Esophagus (tissue), 2 donors: ENCODE measurements at regions not wholly inside any gene's neighbourhood (a gene's known extent, or its start where the extent isn't known, plus 50 kb on each side); places are given as distances from the start of the nearest gene placed in this dataset.

Experiments used
- H3K27ac ChIP-seq, 2 donors: one replicate each; pipeline ENCODE4 v1.5.1; 2013; ENCODE audit warnings: low read depth in 2 of 2, mild to moderate bottlenecking in 2 of 2, inconsistent platforms in 1 of 2, low read length in 1 of 2, moderate library complexity in 1 of 2
- H3K27me3 ChIP-seq, 2 donors: one replicate each; pipeline ENCODE4 v1.6.1; 2013; ENCODE audit warnings: low read length in 2 of 2, control low read depth in 1 of 2, mild to moderate bottlenecking in 1 of 2; ENCODE audit not compliant: insufficient read depth in 2 of 2, control insufficient read depth in 1 of 2
- H3K36me3 ChIP-seq, 2 donors: one replicate each; pipeline ENCODE4 v1.6.1; 2013; ENCODE audit warnings: low read length in 1 of 2; ENCODE audit not compliant: control insufficient read depth in 2 of 2, insufficient read depth in 2 of 2
- H3K4me1 ChIP-seq, 2 donors: one replicate each; pipeline ENCODE4 v1.6.1; 2013; ENCODE audit warnings: low read length in 1 of 2; ENCODE audit not compliant: control insufficient read depth in 2 of 2, insufficient read depth in 2 of 2
- H3K4me3 ChIP-seq, 2 donors: one replicate each; pipeline ENCODE4 v1.5.1; 2013; ENCODE audit warnings: low read length in 2 of 2, mild to moderate bottlenecking in 2 of 2, low read depth in 1 of 2, moderate library complexity in 1 of 2
- H3K9me3 ChIP-seq, 2 donors: one replicate each; pipeline ENCODE4 v1.6.1; 2013; ENCODE audit warnings: mild to moderate bottlenecking in 2 of 2, low read depth in 1 of 2, low read length in 1 of 2, moderate library complexity in 1 of 2; ENCODE audit not compliant: control insufficient read depth in 2 of 2, insufficient read depth in 1 of 2
- WGBS, 2 donors: extraction: QIAGEN DNeasy Blood & Tissue Kit; methylation state at CpG; one replicate each; pipeline ENCODE4 v1.1.7; 2013; 5-methylcytosine and 5-hydroxymethylcytosine counted together
- donor health status: healthy with polysubstance abuse.
- donor health status: Bipolar disorder and iron deficiency.

DNA sequence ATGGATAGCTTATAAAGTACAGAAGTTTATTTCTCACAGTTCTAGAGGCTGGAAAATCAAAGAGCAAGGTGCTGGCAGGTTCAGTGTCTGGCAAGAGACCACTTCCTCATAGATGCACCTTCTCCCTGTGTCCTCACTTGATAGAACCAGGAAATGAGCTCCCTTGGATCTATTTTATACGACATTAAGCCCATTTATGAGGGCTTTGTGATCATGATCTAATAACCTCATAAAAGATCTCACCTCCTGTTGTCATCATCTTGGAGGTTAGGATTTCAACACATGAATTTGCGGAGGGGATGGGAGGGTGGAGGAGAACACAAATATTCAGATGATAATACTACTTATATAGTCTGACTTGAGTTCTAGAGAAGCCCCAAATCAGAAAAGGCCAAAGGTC is 222.1 kb upstream of the SNX7 start:
- WGBS, 2 donors, result 83 to 88% methylated on average over 2 of the region's 2 CpGs
- no peaks in the 10 kb centered on the region for H3K27me3 ChIP-seq
- no peak overlapping the region for H3K27ac ChIP-seq
- no peak overlapping the region for H3K4me3 ChIP-seq
- no peaks in the 10 kb centered on the region for H3K9me3 ChIP-seq
- H3K4me1 ChIP-seq, result no peaks in the 10 kb centered on the region
- no peaks in the 10 kb centered on the region for H3K36me3 ChIP-seq

DNA sequence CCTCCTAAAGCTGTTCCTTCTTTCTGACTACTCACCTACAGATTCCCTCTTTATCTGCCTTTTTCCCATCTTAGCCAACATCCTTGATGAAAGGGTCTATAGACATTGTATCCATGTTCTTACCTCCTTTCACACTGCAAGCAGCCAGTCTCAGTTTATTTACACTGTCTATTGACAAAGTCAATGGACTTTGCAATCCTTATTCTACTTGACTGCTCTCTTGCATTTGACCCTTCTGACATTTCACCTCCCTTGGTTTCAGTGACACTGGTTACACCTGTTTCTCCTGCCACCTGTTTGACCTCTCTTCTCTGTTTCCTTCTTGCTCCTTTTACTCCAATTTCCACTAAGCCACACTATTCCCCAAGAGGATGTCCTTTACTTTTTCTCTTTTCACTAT is 224.0 kb upstream of the SNX7 start:
- H3K4me3 ChIP-seq, result no peak overlapping the region
- no peak overlapping the region for H3K27ac ChIP-seq
- no peaks in the 10 kb centered on the region for H3K9me3 ChIP-seq
- H3K4me1 ChIP-seq, result no peaks in the 10 kb centered on the region
- H3K36me3 ChIP-seq, result no peaks in the 10 kb centered on the region
- no peaks in the 10 kb centered on the region for H3K27me3 ChIP-seq

DNA sequence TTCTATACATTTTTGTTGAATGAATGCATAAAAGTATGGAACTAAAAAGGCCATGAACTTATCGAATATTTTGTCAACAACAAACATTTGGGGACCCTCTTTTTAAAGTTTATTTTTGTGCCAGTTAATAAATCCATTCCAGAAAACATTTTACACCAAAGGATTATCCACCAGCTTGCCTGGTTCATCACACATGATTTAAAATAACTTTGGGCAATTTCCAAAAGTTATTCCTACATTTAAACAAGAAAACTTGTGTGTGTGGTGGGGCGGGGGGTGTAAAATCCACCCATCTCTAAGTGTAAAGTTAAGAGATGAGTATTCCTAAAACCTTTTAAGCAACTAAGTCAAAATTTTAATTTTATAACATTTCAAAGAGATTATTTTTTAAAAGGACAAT is 224.5 kb upstream of the SNX7 start:
- no peaks in the 10 kb centered on the region for H3K4me1 ChIP-seq
- no peak overlapping the region for H3K27ac ChIP-seq
- no peak overlapping the region for H3K4me3 ChIP-seq
- 64 to 70% methylated on average over 2 of the region's 2 CpGs for WGBS, 2 donors
- H3K9me3 ChIP-seq, result no peaks in the 10 kb centered on the region
- no peaks in the 10 kb centered on the region for H3K27me3 ChIP-seq
- no peaks in the 10 kb centered on the region for H3K36me3 ChIP-seq

DNA sequence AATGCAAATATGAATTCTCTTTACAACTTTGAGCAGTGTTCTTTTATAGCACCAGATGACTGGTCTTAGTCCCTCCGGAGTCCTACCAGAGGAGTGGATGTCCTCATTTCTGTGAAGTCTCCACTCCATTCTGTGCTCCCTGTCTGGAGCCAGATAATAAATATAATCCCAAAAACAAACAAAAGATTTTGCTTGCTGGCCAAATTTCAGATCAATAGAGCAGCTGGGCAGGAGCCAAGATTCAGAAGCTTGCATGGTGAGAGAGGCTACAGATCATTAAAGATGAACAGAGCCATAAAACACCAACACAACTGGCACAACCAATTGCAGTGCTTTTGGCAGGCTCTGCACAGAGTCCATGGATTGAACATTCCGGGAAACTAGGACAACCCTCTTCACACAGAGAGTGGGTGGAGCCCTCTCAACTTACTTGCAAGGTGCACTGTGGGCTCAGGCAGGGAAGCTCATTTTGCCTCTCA is 231.5 kb upstream of the SNX7 start:
- 28 to 33% methylated on average over 2 of the region's 2 CpGs for WGBS, 2 donors
- no peaks in the 10 kb centered on the region for H3K36me3 ChIP-seq
- no peaks in the 10 kb centered on the region for H3K27me3 ChIP-seq
- no peaks in the 10 kb centered on the region for H3K4me1 ChIP-seq
- no peaks in the 10 kb centered on the region for H3K9me3 ChIP-seq
- no peak overlapping the region for H3K4me3 ChIP-seq
- H3K27ac ChIP-seq, result no peak overlapping the region

DNA sequence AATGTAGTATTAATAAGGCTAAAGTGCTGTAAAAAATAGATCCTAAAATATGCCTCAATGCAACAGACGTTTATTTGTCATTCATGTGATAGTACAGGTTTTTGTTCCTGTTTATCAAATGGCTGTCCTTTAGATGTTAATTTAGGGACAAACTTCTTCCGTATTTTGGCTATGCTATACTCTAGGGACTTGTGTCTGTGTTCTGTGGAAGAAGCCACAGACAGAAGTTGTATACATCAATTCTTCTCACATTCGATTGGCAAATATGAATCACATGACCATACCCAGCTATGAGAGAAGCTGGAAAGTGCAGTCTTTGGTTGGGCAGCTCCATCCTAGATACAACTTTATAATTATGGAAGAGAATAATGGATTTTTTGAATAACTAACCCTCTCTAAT is 232.7 kb upstream of the SNX7 start:
- Histone ChIP-seq H3K27ac (no peak overlapping the region), H3K4me1 (no peaks in the 10 kb centered on the region), H3K27me3 (no peaks in the 10 kb centered on the region), H3K36me3 (no peaks in the 10 kb centered on the region), H3K4me3 (no peak overlapping the region), H3K9me3 (no peaks in the 10 kb centered on the region)
- 85% methylated on average over 3 of the region's 3 CpGs for WGBS, 2 donors

DNA sequence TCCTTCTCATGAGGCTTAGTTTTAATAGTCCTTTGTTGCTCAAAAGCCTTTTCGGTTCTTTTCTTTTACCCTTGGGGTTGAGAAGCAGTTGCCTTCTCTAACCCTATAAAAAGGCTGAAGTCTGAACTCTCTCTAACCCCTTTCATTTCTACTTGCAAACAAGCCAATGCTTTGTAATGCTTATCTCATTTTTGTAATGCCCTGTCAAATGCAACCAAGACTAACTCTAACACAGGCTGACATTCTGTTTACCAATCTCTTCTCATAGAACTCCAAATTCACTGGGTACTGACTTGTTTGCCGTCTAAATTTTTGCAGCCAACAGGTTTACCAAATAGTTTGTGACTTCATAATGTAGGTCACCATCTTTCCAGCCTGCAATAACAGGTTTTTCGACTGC is 233.9 kb upstream of the SNX7 start:
- no peaks in the 10 kb centered on the region for H3K36me3 ChIP-seq
- H3K9me3 ChIP-seq, result no peaks in the 10 kb centered on the region
- no peaks in the 10 kb centered on the region for H3K27me3 ChIP-seq
- 60 to 63% methylated on average over 3 of the region's 3 CpGs for WGBS, 2 donors
- no peak overlapping the region for H3K27ac ChIP-seq
- no peak overlapping the region for H3K4me3 ChIP-seq
- no peaks in the 10 kb centered on the region for H3K4me1 ChIP-seq

DNA sequence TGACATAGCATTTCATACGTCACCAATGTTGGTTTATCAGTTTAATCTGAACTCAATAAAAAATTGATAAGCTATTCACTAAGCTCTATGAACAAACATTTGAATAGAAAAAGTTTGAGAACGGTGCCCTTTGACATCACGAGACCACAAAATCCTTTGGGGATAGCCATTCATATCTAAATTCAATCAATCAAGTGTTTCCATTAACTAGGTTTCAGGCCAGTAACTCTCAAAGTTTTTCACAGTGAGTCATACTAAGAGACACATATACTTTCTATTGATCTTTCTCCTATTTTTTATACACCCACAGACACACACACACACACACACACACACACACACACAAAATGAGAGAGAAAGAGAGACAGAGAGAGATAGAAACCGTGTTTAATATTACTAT is 235.4 kb upstream of the SNX7 start:
- Histone ChIP-seq H3K27ac (no peak overlapping the region), H3K36me3 (no peaks in the 10 kb centered on the region), H3K27me3 (no peaks in the 10 kb centered on the region), H3K9me3 (no peaks in the 10 kb centered on the region), H3K4me3 (no peak overlapping the region), H3K4me1 (no peaks in the 10 kb centered on the region)
- WGBS, 2 donors, result 73 to 77% methylated on average over 4 of the region's 4 CpGs

DNA sequence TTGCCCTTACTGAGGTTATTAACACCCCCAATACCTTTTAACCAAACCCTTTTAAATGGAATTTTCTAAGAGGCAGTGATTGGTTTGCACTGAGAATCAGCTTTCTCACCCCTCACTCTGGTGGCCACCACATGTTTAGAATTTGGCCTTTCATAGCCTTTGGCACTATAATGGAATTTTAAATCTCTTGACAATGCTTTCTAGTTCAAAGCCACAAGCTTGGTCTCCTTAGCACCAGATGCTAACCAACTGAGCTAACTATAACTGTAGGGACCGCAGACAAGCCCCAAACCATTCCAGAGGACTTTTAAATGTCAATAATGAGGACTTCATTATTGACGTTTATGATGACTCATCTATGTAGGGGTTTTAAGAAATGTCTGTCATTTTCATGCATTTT is 238.7 kb upstream of the SNX7 start:
- no peaks in the 10 kb centered on the region for H3K9me3 ChIP-seq
- 66 to 73% methylated on average over 2 of the region's 2 CpGs for whole genome bisulfite sequencing, 2 donors
- H3K4me1 ChIP-seq, result no peaks in the 10 kb centered on the region
- no peak overlapping the region for H3K27ac ChIP-seq
- no peaks in the 10 kb centered on the region for H3K36me3 ChIP-seq
- H3K27me3 ChIP-seq, result no peaks in the 10 kb centered on the region
- H3K4me3 ChIP-seq, result no peak overlapping the region

DNA sequence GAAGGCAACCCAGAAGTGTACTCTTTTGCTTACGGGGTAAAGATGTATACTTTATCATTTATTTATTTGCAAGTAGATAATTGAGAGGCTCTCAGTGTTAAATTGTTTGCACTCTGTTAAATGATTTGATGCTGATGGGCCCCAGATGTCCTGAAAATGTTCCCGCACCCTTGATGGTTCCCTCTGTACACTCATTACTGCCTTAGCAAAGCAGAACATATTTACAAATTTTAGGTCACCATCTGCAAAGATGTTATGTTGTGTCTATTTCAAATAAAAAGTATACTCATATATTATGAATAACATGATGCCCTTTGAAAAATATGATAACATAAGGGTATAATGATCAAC is 240.5 kb upstream of the SNX7 start:
- Histone ChIP-seq H3K9me3 (no peaks in the 10 kb centered on the region), H3K36me3 (no peaks in the 10 kb centered on the region), H3K4me1 (no peaks in the 10 kb centered on the region), H3K4me3 (no peak overlapping the region), H3K27ac (no peak overlapping the region), H3K27me3 (no peaks in the 10 kb centered on the region)
- 61 to 70% methylated on average over 2 of the region's 2 CpGs for WGBS, 2 donors

DNA sequence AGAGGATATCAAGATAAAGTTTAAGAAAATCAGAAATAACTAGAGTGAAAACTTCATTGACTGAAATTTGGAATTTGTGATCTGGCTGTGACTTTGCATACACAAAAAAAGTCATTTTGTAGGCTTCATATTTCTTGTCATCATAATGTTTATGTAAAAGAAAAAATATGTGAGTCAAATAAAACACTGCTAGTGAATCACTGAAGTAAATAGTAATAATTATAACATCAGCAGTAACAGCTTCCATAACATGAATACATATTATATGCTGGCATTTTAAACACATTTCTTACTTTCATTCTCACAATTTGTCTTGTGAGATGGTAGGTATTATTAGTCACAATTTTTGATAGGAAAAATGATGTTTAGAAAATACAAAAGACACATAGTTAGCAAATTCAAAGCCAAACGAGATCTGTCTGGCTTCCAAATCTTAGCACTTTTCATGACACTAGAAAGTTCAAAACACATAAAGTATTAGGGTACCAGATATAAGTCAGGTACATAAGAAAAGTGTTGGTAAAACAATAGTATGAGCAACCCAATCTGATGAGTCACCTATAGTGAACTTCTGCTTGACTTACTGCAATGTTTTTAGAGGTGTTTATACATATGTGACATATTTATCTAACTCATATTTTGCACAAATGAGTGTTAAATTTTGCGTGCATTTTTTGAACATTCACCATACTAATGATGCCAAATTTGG is 241.0 kb upstream of the SNX7 start:
- Histone ChIP-seq H3K27me3 (no peaks in the 10 kb centered on the region), H3K9me3 (no peaks in the 10 kb centered on the region), H3K27ac (no peak overlapping the region), H3K4me3 (no peak overlapping the region), H3K36me3 (no peaks in the 10 kb centered on the region), H3K4me1 (no peaks in the 10 kb centered on the region)
- WGBS, 2 donors, result 4 to 11% methylated on average over 2 of the region's 2 CpGs
